GM12874 (cell line): ENCODE measurements at regions not wholly inside any gene's neighbourhood (a gene's known extent, or its start where the extent isn't known, plus 50 kb on each side); places are given as distances from the start of the nearest gene placed in this dataset.

ENCODE experiments used
- CTCF ChIP-seq: IDR thresholded peaks from 2 replicates; pipeline ENCODE4 v1.5.1; 2011; ENCODE audit warnings: low read depth, mild to moderate bottlenecking, control low read depth, low read length, moderate library complexity; ENCODE audit not compliant: insufficient read depth

- no peak for TF ChIP-seq CTCF
Observed at GRCh38 chr7:45976485-45976856, 55.4 kb upstream of the IGFBP3 start.

GRCh38 chr7:45975847-45976484 lies 54.9 kb upstream of the IGFBP3 start:
- no peak for TF ChIP-seq CTCF

GRCh38 chr7:45975367-45975766 lies 54.3 kb upstream of the IGFBP3 start:
- TF ChIP-seq CTCF, result no peak

- no peak for TF ChIP-seq CTCF
Observed at GRCh38 chr7:45974540-45975360, 53.7 kb upstream of the IGFBP3 start.

GRCh38 chr7:45973725-45974532 lies 52.9 kb upstream of the IGFBP3 start:
- no peak for TF ChIP-seq CTCF

- TF ChIP-seq CTCF, result no peak
Observed at GRCh38 chr7:45972629-45973312, 51.7 kb upstream of the IGFBP3 start.
